Natural killer cell (primary cell): ENCODE measurements at regions not wholly inside any gene's neighbourhood (a gene's known extent, or its start where the extent isn't known, plus 50 kb on each side); places are given as distances from the start of the nearest gene placed in this dataset.
"Not testable (repeated sequence)": the region's sequence is repeated elsewhere in the genome, so short reads cannot be mapped to it uniquely, and the experiment has no call there.

ENCODE experiments used
- ATAC-seq, 3 donors: fragments of 150-1000 bp in 2 of 3; fragments of 200-7000 bp in 1 of 3; cut with Tn5 transposase; 1 replicate in 1 of 3; 2 replicates in 2 of 3; pipeline ENCODE4 v1.10.0; 2021; ENCODE audit warnings: mild to moderate bottlenecking in 2 of 3, moderate library complexity in 2 of 3
- DNase-seq, 2 donors: peaks; one replicate each; pipeline versions ENCODE4 v3.0.0 to v3.0.0-alpha.2; 2013 to 2021; ENCODE audit warnings: mixed read lengths in 1 of 2
- H3K27ac ChIP-seq: one replicate; pipeline ENCODE4 v1.5.1; 2013; ENCODE audit warnings: mild to moderate bottlenecking, low read length
- H3K27me3 ChIP-seq: one replicate; pipeline ENCODE4 v1.6.1; 2013; ENCODE audit warnings: low read length; ENCODE audit not compliant: control insufficient read depth, insufficient read depth
- H3K36me3 ChIP-seq: one replicate; pipeline ENCODE4 v1.6.1; 2013; ENCODE audit warnings: low read length; ENCODE audit not compliant: control insufficient read depth, insufficient read depth
- H3K4me1 ChIP-seq: one replicate; pipeline ENCODE4 v1.6.1; 2013; ENCODE audit warnings: low read length; ENCODE audit not compliant: control insufficient read depth, insufficient read depth
- H3K4me3 ChIP-seq: one replicate; pipeline ENCODE4 v1.5.1; 2013; ENCODE audit warnings: low read length
- H3K9me3 ChIP-seq: one replicate; pipeline ENCODE4 v1.6.1; 2013; ENCODE audit warnings: low read length; ENCODE audit not compliant: control insufficient read depth, insufficient read depth
- H3K27ac Mint-ChIP-seq, 2 donors: one replicate each; pipeline ENCODE4 v1.8.0; 2022; ENCODE audit warnings: mild to moderate bottlenecking in 2 of 2, mixed read lengths in 2 of 2, moderate library complexity in 1 of 2
- H3K27me3 Mint-ChIP-seq, 2 donors: one replicate each; pipeline ENCODE4 v1.8.0; 2022; ENCODE audit warnings: low read depth in 2 of 2, mixed read lengths in 2 of 2
- H3K36me3 Mint-ChIP-seq: one replicate; pipeline ENCODE4 v1.8.0; 2022; ENCODE audit warnings: mixed read lengths
- H3K4me1 Mint-ChIP-seq, 2 donors: one replicate each; pipeline ENCODE4 v1.8.0; 2022; ENCODE audit warnings: mixed read lengths in 2 of 2
- H3K4me3 Mint-ChIP-seq: one replicate; pipeline ENCODE4 v1.8.0; 2022; ENCODE audit warnings: mild to moderate bottlenecking, moderate library complexity, mixed read lengths
- H3K9me3 Mint-ChIP-seq, 2 donors: one replicate each; pipeline ENCODE4 v1.8.0; 2022; ENCODE audit warnings: mixed read lengths in 2 of 2
- WGBS: methylation state at CpG from one replicate; pipeline ENCODE4 v1.1.7; 2013; ENCODE audit warnings: missing lambda C conversion rate; ENCODE audit not compliant: insufficient coverage; 5-methylcytosine and 5-hydroxymethylcytosine counted together
- intact Hi-C: fragments of 100-400 bp; cut with micrococcal nuclease; formaldehyde crosslinking; loops from one replicate; pipeline ENCODE4 v1.14.2; 2022
- TF ChIP-seq, protein P1 (sequence below): fragments of 200-600 bp; IDR thresholded peaks from one replicate; pipeline ENCODE4 v1.8.0; 2022; ENCODE audit warnings: antibody characterized with exemption

DNA sequence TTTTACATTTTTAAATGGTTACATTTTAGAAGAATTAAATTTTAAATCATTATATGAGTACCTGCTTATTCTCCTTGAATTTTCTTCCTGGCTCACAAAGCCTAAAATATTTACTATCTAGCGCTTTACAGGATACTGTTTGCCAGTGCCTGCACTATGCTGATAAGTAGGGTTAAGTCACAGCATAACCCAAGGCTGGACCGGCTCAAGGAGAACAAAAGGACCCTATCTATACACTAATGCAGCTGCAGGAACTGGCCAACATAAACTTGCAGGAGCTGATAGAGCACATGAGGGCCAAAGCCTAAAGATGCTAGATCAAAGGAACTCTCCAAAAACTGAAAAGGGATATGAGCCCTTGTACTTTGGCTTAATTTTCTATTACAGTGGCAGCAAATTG, 1086.9 kb upstream of the TMPRSS15 start:
- intact Hi-C loops, result no loop called here
- H3K4me1 ChIP-seq, result no peaks in the 10 kb centered on the region
- H3K4me3 Mint-ChIP-seq, result no peak overlapping the region
- DNase-seq, result no peak
- no peak for ATAC-seq
- TF ChIP-seq, protein P1, sequence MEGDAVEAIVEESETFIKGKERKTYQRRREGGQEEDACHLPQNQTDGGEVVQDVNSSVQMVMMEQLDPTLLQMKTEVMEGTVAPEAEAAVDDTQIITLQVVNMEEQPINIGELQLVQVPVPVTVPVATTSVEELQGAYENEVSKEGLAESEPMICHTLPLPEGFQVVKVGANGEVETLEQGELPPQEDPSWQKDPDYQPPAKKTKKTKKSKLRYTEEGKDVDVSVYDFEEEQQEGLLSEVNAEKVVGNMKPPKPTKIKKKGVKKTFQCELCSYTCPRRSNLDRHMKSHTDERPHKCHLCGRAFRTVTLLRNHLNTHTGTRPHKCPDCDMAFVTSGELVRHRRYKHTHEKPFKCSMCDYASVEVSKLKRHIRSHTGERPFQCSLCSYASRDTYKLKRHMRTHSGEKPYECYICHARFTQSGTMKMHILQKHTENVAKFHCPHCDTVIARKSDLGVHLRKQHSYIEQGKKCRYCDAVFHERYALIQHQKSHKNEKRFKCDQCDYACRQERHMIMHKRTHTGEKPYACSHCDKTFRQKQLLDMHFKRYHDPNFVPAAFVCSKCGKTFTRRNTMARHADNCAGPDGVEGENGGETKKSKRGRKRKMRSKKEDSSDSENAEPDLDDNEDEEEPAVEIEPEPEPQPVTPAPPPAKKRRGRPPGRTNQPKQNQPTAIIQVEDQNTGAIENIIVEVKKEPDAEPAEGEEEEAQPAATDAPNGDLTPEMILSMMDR, result no peak
- no peaks in the 10 kb centered on the region for H3K36me3 Mint-ChIP-seq
- H3K27ac Mint-ChIP-seq, result no peak overlapping the region
- H3K36me3 ChIP-seq, result no peaks in the 10 kb centered on the region
- H3K9me3 ChIP-seq, result no peaks in the 10 kb centered on the region
- H3K4me3 ChIP-seq, result no peak overlapping the region
- 67% methylated on average over 1 of the region's 2 CpGs for WGBS
- H3K27me3 Mint-ChIP-seq, result no peaks in the 10 kb centered on the region
- no peaks in the 10 kb centered on the region for H3K27me3 ChIP-seq
- H3K9me3 Mint-ChIP-seq, result peaks cover 0 to 2% of the 10 kb centered on the region in 2 donors
- peaks cover 10 to 15% of the 10 kb centered on the region in 2 donors for H3K4me1 Mint-ChIP-seq
- H3K27ac ChIP-seq, result no peak overlapping the region

DNA sequence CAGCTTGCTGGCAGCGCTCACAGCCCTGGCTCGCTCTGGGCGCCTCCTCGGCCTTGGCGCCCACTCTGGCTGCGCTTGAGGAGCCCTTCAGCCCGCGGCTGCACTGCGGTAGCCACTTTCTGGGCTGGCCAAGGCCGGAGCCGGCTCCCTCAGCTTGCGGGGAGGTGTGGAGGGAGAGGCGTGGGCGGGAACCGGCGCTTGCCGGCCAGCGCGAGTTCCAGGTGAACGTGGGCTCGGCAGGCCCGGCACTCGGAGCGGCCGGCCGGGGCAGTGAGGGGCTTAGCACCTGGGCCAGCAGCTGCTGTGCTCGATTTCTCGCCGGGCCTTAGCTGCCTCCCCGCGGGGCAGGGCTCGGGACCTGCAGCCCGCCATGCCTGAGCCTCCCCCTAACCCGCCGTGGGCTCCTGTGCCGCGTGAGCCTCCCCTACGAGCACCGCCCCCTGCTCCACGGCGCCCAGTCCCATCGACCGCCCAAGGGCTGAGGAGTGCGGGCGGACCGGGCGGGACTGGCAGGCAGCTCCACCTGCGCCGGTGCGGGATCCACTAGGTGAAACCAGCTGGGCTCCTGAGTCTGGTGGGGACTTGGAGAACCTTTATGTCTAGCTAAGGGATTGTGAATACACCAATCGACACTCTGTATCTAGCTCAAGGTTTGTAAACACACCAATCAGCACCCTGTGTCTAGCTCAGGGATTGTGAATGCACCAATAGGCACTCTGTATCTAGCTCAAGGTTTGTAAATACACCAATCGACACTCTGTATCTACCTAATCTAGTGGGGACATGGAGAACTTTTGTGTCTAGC, 1090.1 kb upstream of the TMPRSS15 start:
- WGBS, result 97% methylated on average over 52 of the region's 52 CpGs
- intact Hi-C loops, ATAC-seq, H3K4me3 ChIP-seq, H3K27me3 ChIP-seq, DNase-seq, H3K36me3 ChIP-seq, H3K4me1 ChIP-seq, H3K27me3 Mint-ChIP-seq, H3K36me3 Mint-ChIP-seq, H3K27ac Mint-ChIP-seq, H3K27ac ChIP-seq, H3K9me3 ChIP-seq, H3K9me3 Mint-ChIP-seq: not testable (repeated sequence)
- Mint-ChIP-seq H3K4me3 (peak overlapping the region; percentile 80), H3K4me1 (peaks cover 10 to 15% of the 10 kb centered on the region in 2 donors)

DNA sequence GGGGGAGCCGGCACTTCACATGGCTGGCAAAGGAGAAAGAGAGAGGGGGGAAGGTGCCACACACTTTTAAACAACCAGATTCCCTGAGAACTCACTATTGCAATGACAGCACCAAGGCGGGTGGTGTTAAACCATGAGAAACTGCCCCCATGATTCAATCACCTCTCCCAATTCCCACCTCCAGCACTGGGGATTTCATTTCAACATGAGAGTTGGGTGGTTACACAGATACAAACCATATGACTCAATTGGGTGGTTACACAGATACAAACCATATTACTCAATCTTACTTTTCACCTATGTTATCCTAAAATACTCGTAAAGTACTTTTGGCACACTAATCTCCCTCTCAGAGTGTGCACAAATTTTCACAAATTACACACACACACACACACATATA, 1097.5 kb upstream of the TMPRSS15 start:
- ATAC-seq (no peak), DNase-seq (no peak)
- 96% methylated on average over 3 of the region's 3 CpGs for WGBS
- intact Hi-C loops, result no loop called here
- TF ChIP-seq, protein P1, result no peak
- Mint-ChIP-seq H3K36me3 (no peaks in the 10 kb centered on the region), H3K27me3 (no peaks in the 10 kb centered on the region), H3K4me1 (no peaks in the 10 kb centered on the region), H3K9me3 (peaks cover 0 to 5% of the 10 kb centered on the region in 2 donors), H3K4me3 (no peak overlapping the region), H3K27ac (no peak overlapping the region)
- no peaks in the 10 kb centered on the region for H3K36me3 ChIP-seq
- no peaks in the 10 kb centered on the region for H3K27me3 ChIP-seq
- no peak overlapping the region for H3K27ac ChIP-seq
- no peaks in the 10 kb centered on the region for H3K9me3 ChIP-seq
- H3K4me3 ChIP-seq, result no peak overlapping the region
- no peaks in the 10 kb centered on the region for H3K4me1 ChIP-seq

DNA sequence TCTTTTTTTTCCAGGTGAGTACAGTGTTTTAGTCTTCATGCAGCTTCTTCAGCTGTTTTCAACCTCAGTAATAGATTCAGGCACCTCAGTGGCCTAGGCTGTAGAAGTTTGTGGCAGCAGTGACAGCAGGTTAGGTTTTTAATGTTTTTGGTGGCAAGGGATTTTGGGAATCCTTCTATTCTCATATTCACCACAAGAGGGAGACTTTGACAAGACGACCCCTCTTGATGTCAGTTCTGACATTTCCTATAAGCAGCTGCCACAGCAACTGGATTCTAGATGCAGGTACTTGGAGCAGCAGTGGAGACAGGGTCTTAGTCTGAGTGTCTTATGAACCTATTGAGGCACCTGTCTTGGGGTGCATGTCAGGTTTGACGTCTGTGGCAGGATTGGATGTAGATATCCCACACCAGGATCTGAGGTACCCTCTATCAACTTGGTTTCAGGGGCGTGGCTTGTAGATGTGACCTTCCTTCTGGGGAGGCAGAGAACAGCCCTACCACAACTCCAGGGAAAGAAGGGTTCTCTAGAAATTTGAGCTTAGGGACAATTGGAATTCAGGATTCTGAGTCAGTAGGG, 1104.2 kb upstream of the TMPRSS15 start:
- TF ChIP-seq, protein P1, result no peak
- no peak overlapping the region for H3K27ac Mint-ChIP-seq
- ATAC-seq (no peak), DNase-seq (no peak)
- H3K27me3 Mint-ChIP-seq, result no peaks in the 10 kb centered on the region
- Histone ChIP-seq H3K4me3 (no peak overlapping the region), H3K27ac (no peak overlapping the region), H3K36me3 (no peaks in the 10 kb centered on the region), H3K27me3 (no peaks in the 10 kb centered on the region), H3K9me3 (no peaks in the 10 kb centered on the region), H3K4me1 (peaks cover 9% of the 10 kb centered on the region)
- WGBS, result 89% methylated on average over 3 of the region's 3 CpGs
- H3K9me3 Mint-ChIP-seq, result peaks cover 0 to 2% of the 10 kb centered on the region in 2 donors
- no peak overlapping the region for H3K4me3 Mint-ChIP-seq
- intact Hi-C loops, result no loop called here
- no peaks in the 10 kb centered on the region for H3K36me3 Mint-ChIP-seq
- peaks cover 28 to 29% of the 10 kb centered on the region in 2 donors for H3K4me1 Mint-ChIP-seq
